GM12878 (cell line): ENCODE measurements at regions not wholly inside any gene's neighbourhood (a gene's known extent, or its start where the extent isn't known, plus 50 kb on each side); places are given as distances from the start of the nearest gene placed in this dataset.
"Not testable (repeated sequence)": the region's sequence is repeated elsewhere in the genome, so short reads cannot be mapped to it uniquely, and the experiment has no call there.

ENCODE experiments used
- CBFB ChIP-seq: IDR thresholded peaks from 2 replicates; pipeline ENCODE4 v1.6.1; 2016; ENCODE audit warnings: antibody characterized with exemption, low read depth
- FOXM1 ChIP-seq: IDR thresholded peaks from 2 replicates; pipeline ENCODE4 v1.6.1; 2012; ENCODE audit warnings: low read depth, mild to moderate bottlenecking, inconsistent platforms, low read length, moderate library complexity
- HDAC2 ChIP-seq: fragments of 200-600 bp; sonication (generic); IDR thresholded peaks from 2 replicates; pipeline ENCODE4 v1.6.1; 2017
- HDGF ChIP-seq: fragments of 450-650 bp; IDR thresholded peaks from 2 replicates; pipeline ENCODE4 v1.6.1; 2016; ENCODE audit warnings: antibody characterized with exemption
- PAX8 ChIP-seq: fragments of 450-650 bp; IDR thresholded peaks from 2 replicates; pipeline ENCODE4 v1.6.1; 2017; ENCODE audit warnings: mild to moderate bottlenecking, moderate library complexity
- POLR2A ChIP-seq: IDR thresholded peaks from 2 replicates; pipeline ENCODE4 v1.6.1; 2011; ENCODE audit warnings: low read depth, mild to moderate bottlenecking, low read length
- POLR2AphosphoS2 ChIP-seq: IDR thresholded peaks from 2 replicates; pipeline ENCODE4 v1.6.1; 2011; ENCODE audit warnings: low read depth, mild to moderate bottlenecking, low read length, improper control_type of control experiment, moderate library complexity
- TARDBP ChIP-seq: IDR thresholded peaks from 2 replicates; pipeline ENCODE4 v1.6.1; 2016; ENCODE audit warnings: borderline replicate concordance
- TCF3 ChIP-seq: IDR thresholded peaks from 2 replicates; pipeline ENCODE4 v1.6.1; 2012; ENCODE audit warnings: low read depth, mild to moderate bottlenecking, low read length, borderline replicate concordance; ENCODE audit not compliant: insufficient read depth
- TCF7 ChIP-seq: IDR thresholded peaks from 2 replicates; pipeline ENCODE4 v1.6.1; 2014; ENCODE audit warnings: antibody characterized with exemption, borderline replicate concordance
- TF ChIP-seq, protein P1 (sequence below), 3 experiments: IDR thresholded peaks in 2 of 3; conservative IDR thresholded peaks in 1 of 3; 2 replicates each; pipeline ENCODE4 v1.5.1; 2011; ENCODE audit warnings: low read depth in 3 of 3, low read length in 3 of 3, mild to moderate bottlenecking in 3 of 3, control low read depth in 2 of 3, moderate library complexity in 2 of 3, inconsistent platforms in 1 of 3, mixed read lengths in 1 of 3; ENCODE audit not compliant: control insufficient read depth in 2 of 3, insufficient read depth in 1 of 3; ENCODE audit errors: extremely low read depth in 1 of 3
- TF ChIP-seq, protein P2 (sequence below): fragments of 450-650 bp; IDR thresholded peaks from 2 replicates; pipeline ENCODE4 v1.6.1; 2017; ENCODE audit warnings: mild to moderate bottlenecking
- TF ChIP-seq, protein P3 (sequence below): IDR thresholded peaks from 2 replicates; pipeline ENCODE4 v1.6.1; 2011; ENCODE audit warnings: mild to moderate bottlenecking, low read depth, low read length, moderate library complexity; ENCODE audit not compliant: insufficient replicate concordance
- TF ChIP-seq, protein P4 (sequence below): fragments of 450-650 bp; IDR thresholded peaks from 2 replicates; pipeline ENCODE4 v1.6.1; 2017; ENCODE audit warnings: mild to moderate bottlenecking, low read depth, inconsistent platforms; ENCODE audit not compliant: poor library complexity, severe bottlenecking

DNA sequence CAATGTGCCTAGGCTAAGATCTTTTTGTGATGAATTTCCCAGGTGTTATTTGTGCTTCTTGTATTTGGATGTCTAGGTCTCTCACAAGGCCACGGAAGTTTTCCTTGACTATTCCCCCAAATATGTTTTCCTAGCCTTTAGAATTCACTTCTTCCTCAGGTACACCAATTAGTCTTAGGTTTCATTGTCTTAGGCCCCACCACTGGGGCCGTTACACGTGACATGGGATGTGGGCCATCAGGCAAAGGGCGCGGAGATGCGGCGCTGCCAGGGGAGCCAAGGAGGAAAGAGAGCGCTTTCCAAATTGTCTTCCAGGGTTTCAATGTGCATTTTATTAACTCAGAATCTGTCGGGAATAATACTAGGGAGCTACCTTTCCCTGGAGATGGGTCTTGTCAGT is 1653.3 kb downstream of the SPATA31A7 start:
- not testable (repeated sequence) for TF ChIP-seq CBFB, HDGF, POLR2AphosphoS2, POLR2A, TCF7, FOXM1, TCF3, PAX8, HDAC2, TARDBP
- TF ChIP-seq, protein P1, sequence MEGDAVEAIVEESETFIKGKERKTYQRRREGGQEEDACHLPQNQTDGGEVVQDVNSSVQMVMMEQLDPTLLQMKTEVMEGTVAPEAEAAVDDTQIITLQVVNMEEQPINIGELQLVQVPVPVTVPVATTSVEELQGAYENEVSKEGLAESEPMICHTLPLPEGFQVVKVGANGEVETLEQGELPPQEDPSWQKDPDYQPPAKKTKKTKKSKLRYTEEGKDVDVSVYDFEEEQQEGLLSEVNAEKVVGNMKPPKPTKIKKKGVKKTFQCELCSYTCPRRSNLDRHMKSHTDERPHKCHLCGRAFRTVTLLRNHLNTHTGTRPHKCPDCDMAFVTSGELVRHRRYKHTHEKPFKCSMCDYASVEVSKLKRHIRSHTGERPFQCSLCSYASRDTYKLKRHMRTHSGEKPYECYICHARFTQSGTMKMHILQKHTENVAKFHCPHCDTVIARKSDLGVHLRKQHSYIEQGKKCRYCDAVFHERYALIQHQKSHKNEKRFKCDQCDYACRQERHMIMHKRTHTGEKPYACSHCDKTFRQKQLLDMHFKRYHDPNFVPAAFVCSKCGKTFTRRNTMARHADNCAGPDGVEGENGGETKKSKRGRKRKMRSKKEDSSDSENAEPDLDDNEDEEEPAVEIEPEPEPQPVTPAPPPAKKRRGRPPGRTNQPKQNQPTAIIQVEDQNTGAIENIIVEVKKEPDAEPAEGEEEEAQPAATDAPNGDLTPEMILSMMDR (IDR thresholded peaks at IDR 0.05 in 2 of 3, conservative IDR thresholded peaks at IDR 0.05 in 1 of 3; ENCODE audit: control insufficient read depth in 2 of 3, extremely low read depth in 1 of 3, insufficient read depth in 1 of 3, low read depth in 3 of 3, low read length in 3 of 3), result not testable (repeated sequence)
- TF ChIP-seq, protein P2, sequence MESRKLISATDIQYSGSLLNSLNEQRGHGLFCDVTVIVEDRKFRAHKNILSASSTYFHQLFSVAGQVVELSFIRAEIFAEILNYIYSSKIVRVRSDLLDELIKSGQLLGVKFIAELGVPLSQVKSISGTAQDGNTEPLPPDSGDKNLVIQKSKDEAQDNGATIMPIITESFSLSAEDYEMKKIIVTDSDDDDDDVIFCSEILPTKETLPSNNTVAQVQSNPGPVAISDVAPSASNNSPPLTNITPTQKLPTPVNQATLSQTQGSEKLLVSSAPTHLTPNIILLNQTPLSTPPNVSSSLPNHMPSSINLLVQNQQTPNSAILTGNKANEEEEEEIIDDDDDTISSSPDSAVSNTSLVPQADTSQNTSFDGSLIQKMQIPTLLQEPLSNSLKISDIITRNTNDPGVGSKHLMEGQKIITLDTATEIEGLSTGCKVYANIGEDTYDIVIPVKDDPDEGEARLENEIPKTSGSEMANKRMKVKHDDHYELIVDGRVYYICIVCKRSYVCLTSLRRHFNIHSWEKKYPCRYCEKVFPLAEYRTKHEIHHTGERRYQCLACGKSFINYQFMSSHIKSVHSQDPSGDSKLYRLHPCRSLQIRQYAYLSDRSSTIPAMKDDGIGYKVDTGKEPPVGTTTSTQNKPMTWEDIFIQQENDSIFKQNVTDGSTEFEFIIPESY, result not testable (repeated sequence)
- TF ChIP-seq, protein P3, sequence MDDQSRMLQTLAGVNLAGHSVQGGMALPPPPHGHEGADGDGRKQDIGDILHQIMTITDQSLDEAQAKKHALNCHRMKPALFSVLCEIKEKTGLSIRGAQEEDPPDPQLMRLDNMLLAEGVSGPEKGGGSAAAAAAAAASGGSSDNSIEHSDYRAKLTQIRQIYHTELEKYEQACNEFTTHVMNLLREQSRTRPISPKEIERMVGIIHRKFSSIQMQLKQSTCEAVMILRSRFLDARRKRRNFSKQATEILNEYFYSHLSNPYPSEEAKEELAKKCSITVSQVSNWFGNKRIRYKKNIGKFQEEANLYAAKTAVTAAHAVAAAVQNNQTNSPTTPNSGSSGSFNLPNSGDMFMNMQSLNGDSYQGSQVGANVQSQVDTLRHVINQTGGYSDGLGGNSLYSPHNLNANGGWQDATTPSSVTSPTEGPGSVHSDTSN, result not testable (repeated sequence)
- TF ChIP-seq, protein P4, sequence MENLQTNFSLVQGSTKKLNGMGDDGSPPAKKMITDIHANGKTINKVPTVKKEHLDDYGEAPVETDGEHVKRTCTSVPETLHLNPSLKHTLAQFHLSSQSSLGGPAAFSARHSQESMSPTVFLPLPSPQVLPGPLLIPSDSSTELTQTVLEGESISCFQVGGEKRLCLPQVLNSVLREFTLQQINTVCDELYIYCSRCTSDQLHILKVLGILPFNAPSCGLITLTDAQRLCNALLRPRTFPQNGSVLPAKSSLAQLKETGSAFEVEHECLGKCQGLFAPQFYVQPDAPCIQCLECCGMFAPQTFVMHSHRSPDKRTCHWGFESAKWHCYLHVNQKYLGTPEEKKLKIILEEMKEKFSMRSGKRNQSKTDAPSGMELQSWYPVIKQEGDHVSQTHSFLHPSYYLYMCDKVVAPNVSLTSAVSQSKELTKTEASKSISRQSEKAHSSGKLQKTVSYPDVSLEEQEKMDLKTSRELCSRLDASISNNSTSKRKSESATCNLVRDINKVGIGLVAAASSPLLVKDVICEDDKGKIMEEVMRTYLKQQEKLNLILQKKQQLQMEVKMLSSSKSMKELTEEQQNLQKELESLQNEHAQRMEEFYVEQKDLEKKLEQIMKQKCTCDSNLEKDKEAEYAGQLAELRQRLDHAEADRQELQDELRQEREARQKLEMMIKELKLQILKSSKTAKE, result not testable (repeated sequence)
